Caki2 (cell line): ENCODE measurements at regions not wholly inside any gene's neighbourhood (a gene's known extent, or its start where the extent isn't known, plus 50 kb on each side); places are given as distances from the start of the nearest gene placed in this dataset.
"Not testable (repeated sequence)": the region's sequence is repeated elsewhere in the genome, so short reads cannot be mapped to it uniquely, and the experiment has no call there.

Experiments
- DNase-seq: peaks from one replicate; pipeline ENCODE4 v3.0.0-alpha.2; 2015; ENCODE audit warnings: low read depth
- in situ Hi-C: cut with HindIII; loops from 2 replicates; pipeline ENCODE4 v1.10.0; 2016; ENCODE audit warnings: low sequenced_read_pairs, low pct_unique_long_range_greater_than_20kb, mixed read lengths

DNA sequence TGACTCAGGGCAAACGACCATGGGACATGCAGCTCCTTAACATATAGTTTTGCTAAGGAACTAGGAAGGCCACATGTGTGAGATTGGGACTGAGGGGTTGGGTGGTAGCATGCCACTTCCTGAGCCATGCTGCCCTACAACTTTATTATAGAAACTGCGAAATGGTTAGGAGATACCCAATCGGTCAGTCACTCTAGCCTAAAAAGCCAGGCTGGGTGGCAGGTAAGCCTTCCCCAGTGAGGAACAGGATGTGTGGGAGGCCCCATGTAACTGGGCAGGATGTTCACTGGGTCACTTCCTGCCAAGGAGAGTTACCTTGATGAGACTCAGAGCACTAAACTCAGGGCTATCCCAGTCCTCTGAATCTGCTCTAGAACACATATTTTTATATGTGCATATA, 123.5 kb downstream of the MAP3K7 start:
- no peak for DNase-seq
- in situ Hi-C loops: no loop called here

DNA sequence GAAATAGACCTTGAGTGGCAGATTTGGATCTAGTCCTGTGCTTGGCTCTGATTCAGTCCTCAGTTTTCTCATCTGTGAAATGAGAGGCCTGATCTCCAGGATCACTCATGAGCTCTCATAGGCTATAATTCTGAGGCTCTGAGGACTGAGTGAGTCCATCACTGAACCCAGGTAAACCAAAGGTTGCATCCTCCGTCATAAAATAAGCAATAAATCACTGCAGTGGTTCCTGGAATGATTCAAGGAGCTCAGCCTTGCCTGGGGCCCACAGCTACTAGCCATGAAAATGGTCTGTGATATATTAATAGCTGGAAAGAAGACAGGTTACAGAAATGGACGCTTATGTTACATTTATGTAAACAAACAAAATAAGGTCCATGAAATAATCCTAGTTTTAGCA, 124.8 kb downstream of the MAP3K7 start:
- DNase-seq: no peak
- in situ Hi-C loops: no loop called here

- in situ Hi-C loops: no loop called here
- no peak for DNase-seq
Observed at GRCh38 chr6:90461383-90461782, 125.5 kb downstream of the MAP3K7 start.

DNA sequence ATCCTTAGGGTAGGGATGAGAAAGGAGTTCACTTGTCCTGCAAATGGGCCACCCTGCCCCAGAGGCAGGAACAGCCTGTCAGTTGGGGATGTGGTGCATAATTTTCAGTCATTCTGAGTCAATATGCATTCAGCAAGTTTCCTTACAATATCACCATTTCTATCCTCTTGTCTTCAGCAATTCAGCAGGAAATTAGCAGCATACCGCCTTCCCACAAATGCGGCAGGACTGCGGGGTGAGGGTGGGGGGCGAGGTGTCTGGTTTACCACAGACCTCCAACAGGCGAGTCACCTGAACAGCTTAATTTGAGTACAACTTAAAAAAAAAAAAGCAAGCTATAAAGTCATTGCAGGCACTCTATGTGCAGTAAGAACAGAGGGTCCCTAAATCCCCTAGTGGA, 126.8 kb downstream of the MAP3K7 start:
- in situ Hi-C loops: no loop called here
- DNase-seq: no peak

- in situ Hi-C loops: no loop called here
- DNase-seq: no peak
Observed at GRCh38 chr6:90459225-90459758, 127.6 kb downstream of the MAP3K7 start.

DNA sequence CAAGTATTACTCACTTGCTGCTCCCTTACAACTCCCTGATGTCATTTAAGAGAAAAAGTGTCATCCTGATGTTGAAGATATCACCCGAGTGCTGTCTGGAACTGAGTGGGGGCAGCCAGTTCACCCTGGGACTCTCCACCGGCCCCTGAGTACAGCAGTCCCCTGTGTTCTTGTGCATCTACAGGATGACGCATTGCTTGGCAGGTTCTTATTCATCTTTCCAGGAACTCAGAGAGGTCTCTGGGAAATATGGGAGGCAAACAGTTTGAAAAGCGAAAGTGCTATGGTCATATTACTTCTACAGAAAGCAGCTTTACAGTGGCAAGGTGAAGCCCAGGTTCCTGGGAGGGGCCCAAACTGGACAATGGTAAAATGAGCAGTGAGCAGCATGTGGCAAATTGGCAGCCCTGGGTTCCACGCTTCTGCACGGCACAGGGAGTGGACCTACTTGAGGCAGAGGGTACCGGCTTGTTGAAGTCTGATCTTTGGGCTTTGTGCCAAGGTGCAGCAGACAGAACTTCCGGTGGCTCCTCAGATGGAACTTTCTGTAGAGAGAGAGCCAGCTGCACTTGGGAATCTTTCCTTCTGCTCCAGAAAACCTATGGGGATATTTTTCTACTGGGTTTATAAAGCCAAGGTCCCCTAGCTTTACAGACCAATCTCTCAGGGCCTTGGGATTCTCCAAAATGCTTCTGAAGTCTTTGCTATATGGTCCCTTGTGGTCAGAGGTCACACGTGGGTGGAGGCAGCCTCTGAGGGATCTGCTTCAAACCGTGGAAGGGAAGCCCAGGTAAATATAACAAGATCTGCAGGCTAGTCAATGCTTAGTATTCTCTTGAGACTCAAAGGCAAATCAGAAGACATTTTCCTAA, 128.3 kb downstream of the MAP3K7 start:
- in situ Hi-C loops: no loop called here
- DNase-seq: no peak

GRCh38 chr6:90457867-90458259, 129.0 kb downstream of the MAP3K7 start:
- DNase-seq: no peak
- in situ Hi-C loops: no loop called here

GRCh38 chr6:90456997-90457866, 129.6 kb downstream of the MAP3K7 start:
- in situ Hi-C loops, DNase-seq: not testable (repeated sequence)

GRCh38 chr6:90456001-90456400, 130.9 kb downstream of the MAP3K7 start:
- DNase-seq: no peak
- in situ Hi-C loops: no loop called here

DNA sequence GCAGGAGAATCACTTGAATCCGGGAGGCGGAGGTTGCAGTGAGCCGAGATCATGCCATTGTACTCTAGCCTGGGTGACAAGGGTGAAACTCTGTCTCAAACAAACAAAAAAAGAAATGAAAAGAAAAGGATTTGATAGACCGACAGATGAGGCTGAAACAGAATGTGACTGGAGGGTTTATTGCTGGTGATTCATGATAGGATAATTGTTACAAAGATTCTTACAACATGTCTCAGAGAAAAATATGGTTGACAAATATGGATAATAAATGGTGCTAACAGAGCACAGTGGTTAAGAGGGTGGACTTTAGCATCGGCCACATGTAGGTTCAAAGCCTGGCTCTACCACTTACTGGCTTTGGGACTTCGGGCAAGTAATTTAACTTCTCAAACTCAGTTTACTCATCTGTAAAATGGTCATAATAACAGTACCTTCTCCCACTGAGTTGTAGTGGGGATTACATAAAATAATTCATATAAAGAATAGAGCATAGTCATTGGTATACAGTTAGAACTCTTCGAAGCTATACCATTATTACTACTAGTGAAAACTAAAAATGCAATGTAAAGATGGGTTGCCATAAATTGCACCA, 131.9 kb downstream of the MAP3K7 start:
- in situ Hi-C loops: no loop called here
- no peak for DNase-seq

GRCh38 chr6:90450268-90450953, 136.5 kb downstream of the MAP3K7 start:
- no peak for DNase-seq
- in situ Hi-C loops: no loop called here

DNA sequence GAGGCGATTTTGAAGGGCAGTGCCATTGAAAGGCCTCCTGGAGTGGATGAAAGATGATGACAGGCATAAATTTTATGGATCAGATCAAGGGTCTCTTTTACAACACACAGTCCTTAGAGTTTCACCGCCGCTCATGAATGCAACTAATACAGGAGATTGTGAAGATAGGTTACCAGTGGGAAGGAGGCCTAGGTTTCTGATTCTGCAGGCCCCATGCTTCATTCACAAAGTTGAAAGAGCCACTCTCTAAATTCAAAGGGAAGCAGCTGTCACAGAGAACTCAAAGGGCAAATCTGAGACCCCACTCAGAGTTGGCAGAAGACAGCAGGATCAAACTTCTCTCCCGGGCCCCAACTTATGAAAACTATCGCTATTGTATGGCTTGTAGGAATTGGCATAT, 137.6 kb downstream of the MAP3K7 start:
- no peak for DNase-seq
- in situ Hi-C loops: no loop called here

- in situ Hi-C loops: no loop called here
- no peak for DNase-seq
Observed at GRCh38 chr6:90448836-90449235, 138.0 kb downstream of the MAP3K7 start.

DNA sequence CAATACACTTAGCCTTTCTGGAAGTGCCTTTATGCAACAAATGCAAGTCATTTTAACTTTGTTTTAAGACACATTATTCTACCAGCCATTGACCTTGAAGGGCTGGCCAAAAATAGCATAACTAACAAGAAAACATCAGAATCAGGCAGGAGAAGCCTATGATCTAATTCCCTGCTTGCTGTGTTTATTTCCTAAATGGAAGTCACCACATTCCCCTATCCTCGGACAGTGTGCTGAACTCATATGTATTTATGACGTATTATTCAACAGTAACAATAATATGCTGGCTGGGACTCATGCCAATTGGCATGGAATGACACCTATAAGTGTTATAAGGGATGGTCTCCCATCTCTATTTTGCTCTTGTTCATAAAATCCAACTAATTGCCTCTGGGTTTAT, 140.7 kb downstream of the MAP3K7 start:
- DNase-seq: no peak
- in situ Hi-C loops: no loop called here

DNA sequence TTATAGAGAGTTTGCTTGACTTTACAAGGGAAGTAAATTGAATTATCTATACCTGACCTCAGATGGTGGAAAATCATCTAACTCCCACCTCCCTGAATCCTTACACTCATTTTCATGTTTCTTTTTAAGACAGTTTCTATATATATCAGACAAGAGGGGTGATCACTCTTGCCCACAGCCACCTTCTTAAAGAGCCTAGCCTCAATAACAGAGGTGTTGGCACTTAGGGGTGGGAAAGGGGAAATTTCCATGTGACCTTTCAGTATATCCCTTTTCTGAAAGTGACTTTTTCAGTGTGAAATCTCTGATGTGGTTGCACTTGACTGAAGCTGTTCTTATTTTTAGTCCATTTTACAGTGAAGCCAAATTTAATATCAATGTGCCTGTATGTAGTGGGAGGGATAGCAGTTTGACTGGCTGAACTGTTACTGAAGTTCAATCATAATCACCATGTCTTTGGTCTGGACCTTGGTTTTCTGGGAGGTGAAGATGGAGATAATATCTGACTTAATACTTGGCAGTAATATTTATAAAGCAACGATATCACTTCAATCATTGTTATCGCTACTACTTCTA, 141.3 kb downstream of the MAP3K7 start:
- no peak for DNase-seq
- in situ Hi-C loops: no loop called here

DNA sequence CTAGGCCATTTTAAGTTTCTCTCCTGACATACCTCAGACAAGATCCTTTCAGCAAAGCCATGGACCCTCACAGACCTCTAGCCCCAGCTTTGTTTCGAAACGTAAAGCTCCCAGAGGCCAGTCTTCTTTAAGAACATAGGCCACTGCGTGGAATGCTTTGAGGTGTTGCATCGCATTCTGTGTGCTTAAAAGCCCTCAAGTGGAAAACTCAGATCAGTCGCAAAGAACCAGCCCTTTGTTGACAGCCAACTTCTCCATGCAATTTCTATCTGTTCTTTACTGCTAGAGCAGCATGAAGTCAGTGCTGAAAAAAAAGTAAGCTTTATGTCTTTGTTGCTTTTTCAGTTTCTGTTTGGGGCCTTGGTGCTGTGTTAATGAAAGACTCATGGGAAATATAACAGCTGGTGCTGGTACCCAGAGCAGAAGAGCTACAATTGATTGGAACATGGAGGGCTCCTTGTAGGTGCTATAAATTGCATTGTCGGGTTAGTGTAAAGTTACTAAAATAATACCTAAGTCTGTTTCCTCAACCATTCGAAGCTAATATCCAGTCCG, 142.6 kb downstream of the MAP3K7 start:
- no peak for DNase-seq
- in situ Hi-C loops: no loop called here

GRCh38 chr6:90442366-90442765, 144.5 kb downstream of the MAP3K7 start:
- in situ Hi-C loops: no loop called here

More at GRCh38 chr6:90442366-90442765, 144.5 kb downstream of the MAP3K7 start:
- no peak for DNase-seq
